A549 (cell line): ENCODE measurements at regions not wholly inside any gene's neighbourhood (a gene's known extent, or its start where the extent isn't known, plus 50 kb on each side); places are given as distances from the start of the nearest gene placed in this dataset.

Source experiments
- CBX2 ChIP-seq: fragments of 200-600 bp; sonication (generic); IDR thresholded peaks from 2 replicates; pipeline ENCODE4 v1.6.1; 2016; ENCODE audit warnings: low read depth, mild to moderate bottlenecking, borderline replicate concordance
- CBX8 ChIP-seq: fragments of 200-600 bp; sonication (generic); IDR thresholded peaks from 2 replicates; pipeline ENCODE4 v1.6.1; 2016
- CHD4 ChIP-seq: fragments of 200-600 bp; sonication (generic); IDR thresholded peaks from 2 replicates; pipeline ENCODE4 v1.6.1; 2016; ENCODE audit warnings: antibody characterized with exemption, mild to moderate bottlenecking, borderline replicate concordance
- CTCF ChIP-seq: fragments of >200 bp; sonication (Bioruptor Twin); formaldehyde crosslinking; IDR thresholded peaks from 3 replicates; pipeline ENCODE4 v1.5.1; 2016
- EP300 ChIP-seq, 2 experiments: fragments of >200 bp; sonication (Bioruptor Twin); formaldehyde crosslinking; IDR thresholded peaks; 2 replicates in 1 of 2; 3 replicates in 1 of 2; pipeline ENCODE4 v1.6.1; 2016 to 2017
- FOXS1 ChIP-seq: fragments of 250-450 bp; sonication (Bioruptor Pico); IDR thresholded peaks from 2 replicates; pipeline ENCODE4 v1.5.0; 2020; ENCODE audit warnings: mild to moderate bottlenecking, moderate library complexity
- POLR2A ChIP-seq: IDR thresholded peaks from 2 replicates; pipeline ENCODE4 v1.6.1; 2012; ENCODE audit warnings: mild to moderate bottlenecking, low read length
- POLR2AphosphoS2 ChIP-seq: conservative IDR thresholded peaks from 2 replicates; pipeline ENCODE4 v1.6.1; 2012; ENCODE audit warnings: low read length, improper control_type of control experiment, inconsistent platforms
- RAD21 ChIP-seq, 2 experiments: fragments of >200 bp in 1 of 2; sonication (Bioruptor Twin) in 1 of 2; formaldehyde crosslinking in 1 of 2; IDR thresholded peaks in 1 of 2; conservative IDR thresholded peaks in 1 of 2; 2 replicates in 1 of 2; 3 replicates in 1 of 2; pipeline ENCODE4 v1.6.1; 2012 to 2018; ENCODE audit warnings: inconsistent platforms in 1 of 2
- REST ChIP-seq: fragments of 200-600 bp; sonication (generic); IDR thresholded peaks from 2 replicates; pipeline ENCODE4 v1.6.1; 2016; ENCODE audit warnings: antibody characterized with exemption, mild to moderate bottlenecking, moderate library complexity
- ZNF302 ChIP-seq: fragments of 250-450 bp; sonication (Bioruptor Pico); IDR thresholded peaks from 2 replicates; pipeline ENCODE4 v1.9.0; 2021; ENCODE audit warnings: inconsistent platforms, mild to moderate bottlenecking, moderate library complexity

GRCh38 chr12:91880528-91880927, 265.1 kb downstream of the BTG1 start:
- TF ChIP-seq RAD21 (conservative IDR thresholded peaks at IDR 0.05 in 1 of 2, IDR thresholded peaks at IDR 0.05 in 1 of 2), result no peak
- TF ChIP-seq POLR2A, result no peak
- no peak for TF ChIP-seq ZNF302 (CRISPR knock-in tag)
- no peak for TF ChIP-seq CBX8
- TF ChIP-seq EP300 (IDR thresholded peaks at IDR 0.05), result no peak
- TF ChIP-seq FOXS1 (CRISPR knock-in tag), result no peak
- TF ChIP-seq CHD4, result no peak
- no peak for TF ChIP-seq REST
- no peak for TF ChIP-seq CTCF
- TF ChIP-seq POLR2AphosphoS2, result no peak
- no peak for TF ChIP-seq CBX2
